ENCODE measurements at regions not wholly inside any gene's neighbourhood (a gene's known extent, or its start where the extent isn't known, plus 50 kb on each side); places are given as distances from the start of the nearest gene placed in this dataset.

- TF ChIP-seq EZH2 (conservative IDR thresholded peaks at IDR 0.05; ENCODE audit: low read depth, low read length) = no peak
- no peak for TF ChIP-seq ZBTB40 (IDR thresholded peaks at IDR 0.05)
- TF ChIP-seq ZBTB40 (CRISPR knock-in tag; IDR thresholded peaks at IDR 0.05) = no peak
- no peak for TF ChIP-seq SMAD3 (CRISPR knock-in tag; IDR thresholded peaks at IDR 0.05)
- TF ChIP-seq, protein P1, sequence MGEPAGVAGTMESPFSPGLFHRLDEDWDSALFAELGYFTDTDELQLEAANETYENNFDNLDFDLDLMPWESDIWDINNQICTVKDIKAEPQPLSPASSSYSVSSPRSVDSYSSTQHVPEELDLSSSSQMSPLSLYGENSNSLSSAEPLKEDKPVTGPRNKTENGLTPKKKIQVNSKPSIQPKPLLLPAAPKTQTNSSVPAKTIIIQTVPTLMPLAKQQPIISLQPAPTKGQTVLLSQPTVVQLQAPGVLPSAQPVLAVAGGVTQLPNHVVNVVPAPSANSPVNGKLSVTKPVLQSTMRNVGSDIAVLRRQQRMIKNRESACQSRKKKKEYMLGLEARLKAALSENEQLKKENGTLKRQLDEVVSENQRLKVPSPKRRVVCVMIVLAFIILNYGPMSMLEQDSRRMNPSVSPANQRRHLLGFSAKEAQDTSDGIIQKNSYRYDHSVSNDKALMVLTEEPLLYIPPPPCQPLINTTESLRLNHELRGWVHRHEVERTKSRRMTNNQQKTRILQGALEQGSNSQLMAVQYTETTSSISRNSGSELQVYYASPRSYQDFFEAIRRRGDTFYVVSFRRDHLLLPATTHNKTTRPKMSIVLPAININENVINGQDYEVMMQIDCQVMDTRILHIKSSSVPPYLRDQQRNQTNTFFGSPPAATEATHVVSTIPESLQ (CRISPR knock-in tag; conservative IDR thresholded peaks at IDR 0.05) = no peak
- no peak for TF ChIP-seq POLR2AphosphoS2 (IDR thresholded peaks at IDR 0.05; ENCODE audit: low read depth, low read length)
- no peak for TF ChIP-seq DNMT3B (CRISPR knock-in tag; conservative IDR thresholded peaks at IDR 0.05)
- TF ChIP-seq USF2 (IDR thresholded peaks at IDR 0.05; ENCODE audit: low read depth, low read length) = no peak
- no peak for TF ChIP-seq USF2 (CRISPR knock-in tag; IDR thresholded peaks at IDR 0.05; ENCODE audit: borderline replicate concordance)
- TF ChIP-seq, protein P2, sequence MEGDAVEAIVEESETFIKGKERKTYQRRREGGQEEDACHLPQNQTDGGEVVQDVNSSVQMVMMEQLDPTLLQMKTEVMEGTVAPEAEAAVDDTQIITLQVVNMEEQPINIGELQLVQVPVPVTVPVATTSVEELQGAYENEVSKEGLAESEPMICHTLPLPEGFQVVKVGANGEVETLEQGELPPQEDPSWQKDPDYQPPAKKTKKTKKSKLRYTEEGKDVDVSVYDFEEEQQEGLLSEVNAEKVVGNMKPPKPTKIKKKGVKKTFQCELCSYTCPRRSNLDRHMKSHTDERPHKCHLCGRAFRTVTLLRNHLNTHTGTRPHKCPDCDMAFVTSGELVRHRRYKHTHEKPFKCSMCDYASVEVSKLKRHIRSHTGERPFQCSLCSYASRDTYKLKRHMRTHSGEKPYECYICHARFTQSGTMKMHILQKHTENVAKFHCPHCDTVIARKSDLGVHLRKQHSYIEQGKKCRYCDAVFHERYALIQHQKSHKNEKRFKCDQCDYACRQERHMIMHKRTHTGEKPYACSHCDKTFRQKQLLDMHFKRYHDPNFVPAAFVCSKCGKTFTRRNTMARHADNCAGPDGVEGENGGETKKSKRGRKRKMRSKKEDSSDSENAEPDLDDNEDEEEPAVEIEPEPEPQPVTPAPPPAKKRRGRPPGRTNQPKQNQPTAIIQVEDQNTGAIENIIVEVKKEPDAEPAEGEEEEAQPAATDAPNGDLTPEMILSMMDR (CRISPR knock-in tag; IDR thresholded peaks at IDR 0.05) = no peak
- TF ChIP-seq SSRP1 (CRISPR knock-in tag; IDR thresholded peaks at IDR 0.05) = no peak
- TF ChIP-seq ZNF143 (CRISPR knock-in tag; IDR thresholded peaks at IDR 0.05) = no peak
Observed at GRCh38 chr5:135236908-135237747, 161.9 kb downstream of the MACROH2A1 start.

All from HepG2 (cell line).